ENCODE measurements at regions not wholly inside any gene's neighbourhood (a gene's known extent, or its start where the extent isn't known, plus 50 kb on each side); places are given as distances from the start of the nearest gene placed in this dataset.

DNA sequence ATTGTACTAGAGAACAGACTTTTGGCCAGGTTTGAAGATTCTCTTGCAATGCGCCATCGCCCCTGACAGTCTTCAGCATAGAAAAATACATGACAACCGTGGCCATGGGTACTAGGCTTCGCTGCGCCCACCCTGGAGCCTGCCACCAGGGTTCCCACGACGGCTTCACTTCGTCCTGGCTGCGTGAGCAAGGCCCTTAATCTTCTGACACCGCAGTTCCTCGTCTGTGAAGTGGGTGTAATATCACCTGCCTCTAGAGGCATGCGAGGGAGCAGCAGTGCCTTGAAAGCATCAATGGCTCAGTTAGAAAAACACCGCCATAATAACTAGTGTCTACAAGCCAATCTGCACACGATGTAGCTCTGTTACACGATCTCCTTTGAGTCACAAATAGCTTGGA lies 175.2 kb upstream of the HS6ST1 start:
- ChIA-PET CTCF (interaction anchor here (0.7 to 1.1 kb wide), 2 partner anchors 172 to 243 kb away, joined by 3 to 4 read pairs; no protein-coding TSS in a partner anchor), POLR2A (no interaction called here)
- Mint-ChIP-seq H3K27ac (peak overlapping the region; percentile 79; the same call in 1 of the 2 replicates), H3K9me3 (no peaks in the 10 kb centered on the region), H3K4me3 (peak overlapping the region; percentile 22; the same call in 1 of the 2 replicates), H3K36me3 (no peaks in the 10 kb centered on the region), H3K27me3 (ENCODE audit: low read depth) (no peaks in the 10 kb centered on the region; the same call in 1 of the 2 replicates), H3K4me1 (peaks cover 57% of the 10 kb centered on the region)
- DNase-seq (ENCODE audit: low spot score) (no peak), ATAC-seq (no peak)
- TF ChIP-seq, protein P1, sequence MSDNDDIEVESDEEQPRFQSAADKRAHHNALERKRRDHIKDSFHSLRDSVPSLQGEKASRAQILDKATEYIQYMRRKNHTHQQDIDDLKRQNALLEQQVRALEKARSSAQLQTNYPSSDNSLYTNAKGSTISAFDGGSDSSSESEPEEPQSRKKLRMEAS (CRISPR knock-in tag; IDR thresholded peaks at IDR 0.05): peak; percentile 62
- TF ChIP-seq, protein P2, sequence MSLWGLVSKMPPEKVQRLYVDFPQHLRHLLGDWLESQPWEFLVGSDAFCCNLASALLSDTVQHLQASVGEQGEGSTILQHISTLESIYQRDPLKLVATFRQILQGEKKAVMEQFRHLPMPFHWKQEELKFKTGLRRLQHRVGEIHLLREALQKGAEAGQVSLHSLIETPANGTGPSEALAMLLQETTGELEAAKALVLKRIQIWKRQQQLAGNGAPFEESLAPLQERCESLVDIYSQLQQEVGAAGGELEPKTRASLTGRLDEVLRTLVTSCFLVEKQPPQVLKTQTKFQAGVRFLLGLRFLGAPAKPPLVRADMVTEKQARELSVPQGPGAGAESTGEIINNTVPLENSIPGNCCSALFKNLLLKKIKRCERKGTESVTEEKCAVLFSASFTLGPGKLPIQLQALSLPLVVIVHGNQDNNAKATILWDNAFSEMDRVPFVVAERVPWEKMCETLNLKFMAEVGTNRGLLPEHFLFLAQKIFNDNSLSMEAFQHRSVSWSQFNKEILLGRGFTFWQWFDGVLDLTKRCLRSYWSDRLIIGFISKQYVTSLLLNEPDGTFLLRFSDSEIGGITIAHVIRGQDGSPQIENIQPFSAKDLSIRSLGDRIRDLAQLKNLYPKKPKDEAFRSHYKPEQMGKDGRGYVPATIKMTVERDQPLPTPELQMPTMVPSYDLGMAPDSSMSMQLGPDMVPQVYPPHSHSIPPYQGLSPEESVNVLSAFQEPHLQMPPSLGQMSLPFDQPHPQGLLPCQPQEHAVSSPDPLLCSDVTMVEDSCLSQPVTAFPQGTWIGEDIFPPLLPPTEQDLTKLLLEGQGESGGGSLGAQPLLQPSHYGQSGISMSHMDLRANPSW (CRISPR knock-in tag; conservative IDR thresholded peaks at IDR 0.05; ENCODE audit: low read depth): no peak

DNA sequence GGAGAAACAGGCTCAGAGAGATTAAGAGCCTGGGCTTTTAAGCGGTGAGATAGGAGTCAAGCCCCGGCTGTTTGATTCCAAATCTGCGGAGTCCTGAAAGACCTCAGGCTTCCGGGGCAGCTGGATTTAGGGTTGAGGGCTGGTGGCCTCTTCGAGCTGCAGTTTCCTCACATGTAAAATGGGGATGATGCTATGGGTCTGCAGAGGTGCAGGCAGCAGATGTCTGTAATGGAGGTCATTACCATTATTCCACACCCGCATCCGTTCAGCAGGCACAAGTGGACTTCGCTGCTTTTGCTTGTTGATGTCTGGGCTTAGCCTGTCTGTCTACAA lies 175.6 kb upstream of the HS6ST1 start:
- ATAC-seq: no peak
- Mint-ChIP-seq H3K36me3 (no peaks in the 10 kb centered on the region), H3K9me3 (no peaks in the 10 kb centered on the region), H3K27me3 (ENCODE audit: low read depth) (no peaks in the 10 kb centered on the region; the same call in 1 of the 2 replicates), H3K27ac (no peak overlapping the region), H3K4me3 (no peak overlapping the region), H3K4me1 (peaks cover 53% of the 10 kb centered on the region)
- no peak for DNase-seq (ENCODE audit: low spot score)
- TF ChIP-seq SOX15 (CRISPR knock-in tag; IDR thresholded peaks at IDR 0.05) (no peak), ESRRA (CRISPR knock-in tag; IDR thresholded peaks at IDR 0.05; ENCODE audit: borderline replicate concordance) (no peak), NFE2L1 (CRISPR knock-in tag; IDR thresholded peaks at IDR 0.05) (no peak)
- CTCF ChIA-PET: interaction anchor here (0.7 to 1.1 kb wide), 2 partner anchors 173 to 242 kb away, joined by 3 to 4 read pairs; no protein-coding TSS in a partner anchor
- POLR2A ChIA-PET: no interaction called here

DNA sequence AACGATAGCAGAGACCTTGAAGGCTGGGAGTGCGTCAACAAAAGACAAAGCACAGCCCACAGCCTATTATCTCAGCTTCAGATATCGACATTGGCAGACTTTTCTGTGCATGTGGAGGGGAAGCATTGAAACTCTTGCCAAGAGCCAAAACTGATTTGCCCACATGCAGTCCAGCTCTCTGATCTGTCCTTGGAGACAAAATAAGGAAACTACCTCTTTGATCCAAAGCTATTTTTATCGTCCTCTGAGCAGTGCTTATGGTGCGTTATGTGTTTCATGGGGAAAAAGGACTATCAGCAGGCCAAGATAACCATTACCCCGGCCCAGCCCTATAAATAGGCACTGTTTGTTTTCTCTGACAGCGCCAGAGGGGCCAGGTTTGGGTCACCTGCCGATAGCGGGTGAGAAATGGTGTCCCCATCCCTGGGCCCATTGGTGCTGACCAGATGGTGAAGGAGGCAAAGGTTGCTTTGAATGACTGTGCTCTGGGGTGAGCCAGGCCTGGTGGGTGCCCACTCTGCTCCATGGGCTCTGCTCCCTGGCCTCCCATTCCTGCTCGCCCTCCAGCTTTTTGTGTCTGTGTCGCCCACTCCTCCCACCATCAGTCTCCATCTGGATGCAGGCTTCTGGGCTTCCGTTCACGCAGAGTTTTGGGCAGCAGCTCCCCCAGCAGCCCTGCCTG lies 176.1 kb upstream of the HS6ST1 start:
- no peaks in the 10 kb centered on the region; the same call in 1 of the 2 replicates for H3K27me3 Mint-ChIP-seq (ENCODE audit: low read depth)
- POLR2A ChIA-PET: no interaction called here
- no peaks in the 10 kb centered on the region for H3K9me3 Mint-ChIP-seq
- H3K27ac Mint-ChIP-seq: no peak overlapping the region
- ATAC-seq (no peak), DNase-seq (ENCODE audit: low spot score) (no peak)
- TF ChIP-seq ZNF138 (CRISPR knock-in tag; conservative IDR thresholded peaks at IDR 0.05): no peak
- TF ChIP-seq, protein P3, sequence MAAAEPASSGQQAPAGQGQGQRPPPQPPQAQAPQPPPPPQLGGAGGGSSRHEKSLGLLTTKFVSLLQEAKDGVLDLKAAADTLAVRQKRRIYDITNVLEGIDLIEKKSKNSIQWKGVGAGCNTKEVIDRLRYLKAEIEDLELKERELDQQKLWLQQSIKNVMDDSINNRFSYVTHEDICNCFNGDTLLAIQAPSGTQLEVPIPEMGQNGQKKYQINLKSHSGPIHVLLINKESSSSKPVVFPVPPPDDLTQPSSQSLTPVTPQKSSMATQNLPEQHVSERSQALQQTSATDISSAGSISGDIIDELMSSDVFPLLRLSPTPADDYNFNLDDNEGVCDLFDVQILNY (CRISPR knock-in tag; IDR thresholded peaks at IDR 0.05): no peak
- TF ChIP-seq, protein P4, sequence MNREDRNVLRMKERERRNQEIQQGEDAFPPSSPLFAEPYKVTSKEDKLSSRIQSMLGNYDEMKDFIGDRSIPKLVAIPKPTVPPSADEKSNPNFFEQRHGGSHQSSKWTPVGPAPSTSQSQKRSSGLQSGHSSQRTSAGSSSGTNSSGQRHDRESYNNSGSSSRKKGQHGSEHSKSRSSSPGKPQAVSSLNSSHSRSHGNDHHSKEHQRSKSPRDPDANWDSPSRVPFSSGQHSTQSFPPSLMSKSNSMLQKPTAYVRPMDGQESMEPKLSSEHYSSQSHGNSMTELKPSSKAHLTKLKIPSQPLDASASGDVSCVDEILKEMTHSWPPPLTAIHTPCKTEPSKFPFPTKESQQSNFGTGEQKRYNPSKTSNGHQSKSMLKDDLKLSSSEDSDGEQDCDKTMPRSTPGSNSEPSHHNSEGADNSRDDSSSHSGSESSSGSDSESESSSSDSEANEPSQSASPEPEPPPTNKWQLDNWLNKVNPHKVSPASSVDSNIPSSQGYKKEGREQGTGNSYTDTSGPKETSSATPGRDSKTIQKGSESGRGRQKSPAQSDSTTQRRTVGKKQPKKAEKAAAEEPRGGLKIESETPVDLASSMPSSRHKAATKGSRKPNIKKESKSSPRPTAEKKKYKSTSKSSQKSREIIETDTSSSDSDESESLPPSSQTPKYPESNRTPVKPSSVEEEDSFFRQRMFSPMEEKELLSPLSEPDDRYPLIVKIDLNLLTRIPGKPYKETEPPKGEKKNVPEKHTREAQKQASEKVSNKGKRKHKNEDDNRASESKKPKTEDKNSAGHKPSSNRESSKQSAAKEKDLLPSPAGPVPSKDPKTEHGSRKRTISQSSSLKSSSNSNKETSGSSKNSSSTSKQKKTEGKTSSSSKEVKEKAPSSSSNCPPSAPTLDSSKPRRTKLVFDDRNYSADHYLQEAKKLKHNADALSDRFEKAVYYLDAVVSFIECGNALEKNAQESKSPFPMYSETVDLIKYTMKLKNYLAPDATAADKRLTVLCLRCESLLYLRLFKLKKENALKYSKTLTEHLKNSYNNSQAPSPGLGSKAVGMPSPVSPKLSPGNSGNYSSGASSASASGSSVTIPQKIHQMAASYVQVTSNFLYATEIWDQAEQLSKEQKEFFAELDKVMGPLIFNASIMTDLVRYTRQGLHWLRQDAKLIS (CRISPR knock-in tag; IDR thresholded peaks at IDR 0.05; ENCODE audit: borderline replicate concordance): no peak
- no peak for TF ChIP-seq ZNF396 (CRISPR knock-in tag; IDR thresholded peaks at IDR 0.05; ENCODE audit: borderline replicate concordance)
- no peak for TF ChIP-seq OVOL2 (CRISPR knock-in tag; IDR thresholded peaks at IDR 0.05; ENCODE audit: borderline replicate concordance)
- TF ChIP-seq, protein P5, sequence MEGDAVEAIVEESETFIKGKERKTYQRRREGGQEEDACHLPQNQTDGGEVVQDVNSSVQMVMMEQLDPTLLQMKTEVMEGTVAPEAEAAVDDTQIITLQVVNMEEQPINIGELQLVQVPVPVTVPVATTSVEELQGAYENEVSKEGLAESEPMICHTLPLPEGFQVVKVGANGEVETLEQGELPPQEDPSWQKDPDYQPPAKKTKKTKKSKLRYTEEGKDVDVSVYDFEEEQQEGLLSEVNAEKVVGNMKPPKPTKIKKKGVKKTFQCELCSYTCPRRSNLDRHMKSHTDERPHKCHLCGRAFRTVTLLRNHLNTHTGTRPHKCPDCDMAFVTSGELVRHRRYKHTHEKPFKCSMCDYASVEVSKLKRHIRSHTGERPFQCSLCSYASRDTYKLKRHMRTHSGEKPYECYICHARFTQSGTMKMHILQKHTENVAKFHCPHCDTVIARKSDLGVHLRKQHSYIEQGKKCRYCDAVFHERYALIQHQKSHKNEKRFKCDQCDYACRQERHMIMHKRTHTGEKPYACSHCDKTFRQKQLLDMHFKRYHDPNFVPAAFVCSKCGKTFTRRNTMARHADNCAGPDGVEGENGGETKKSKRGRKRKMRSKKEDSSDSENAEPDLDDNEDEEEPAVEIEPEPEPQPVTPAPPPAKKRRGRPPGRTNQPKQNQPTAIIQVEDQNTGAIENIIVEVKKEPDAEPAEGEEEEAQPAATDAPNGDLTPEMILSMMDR (IDR thresholded peaks at IDR 0.05): no peak
- TF ChIP-seq, protein P6, sequence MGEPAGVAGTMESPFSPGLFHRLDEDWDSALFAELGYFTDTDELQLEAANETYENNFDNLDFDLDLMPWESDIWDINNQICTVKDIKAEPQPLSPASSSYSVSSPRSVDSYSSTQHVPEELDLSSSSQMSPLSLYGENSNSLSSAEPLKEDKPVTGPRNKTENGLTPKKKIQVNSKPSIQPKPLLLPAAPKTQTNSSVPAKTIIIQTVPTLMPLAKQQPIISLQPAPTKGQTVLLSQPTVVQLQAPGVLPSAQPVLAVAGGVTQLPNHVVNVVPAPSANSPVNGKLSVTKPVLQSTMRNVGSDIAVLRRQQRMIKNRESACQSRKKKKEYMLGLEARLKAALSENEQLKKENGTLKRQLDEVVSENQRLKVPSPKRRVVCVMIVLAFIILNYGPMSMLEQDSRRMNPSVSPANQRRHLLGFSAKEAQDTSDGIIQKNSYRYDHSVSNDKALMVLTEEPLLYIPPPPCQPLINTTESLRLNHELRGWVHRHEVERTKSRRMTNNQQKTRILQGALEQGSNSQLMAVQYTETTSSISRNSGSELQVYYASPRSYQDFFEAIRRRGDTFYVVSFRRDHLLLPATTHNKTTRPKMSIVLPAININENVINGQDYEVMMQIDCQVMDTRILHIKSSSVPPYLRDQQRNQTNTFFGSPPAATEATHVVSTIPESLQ (CRISPR knock-in tag; IDR thresholded peaks at IDR 0.05): no peak
- no peak for TF ChIP-seq KAT7 (CRISPR knock-in tag; IDR thresholded peaks at IDR 0.05; ENCODE audit: borderline replicate concordance)
- TF ChIP-seq, protein P7, sequence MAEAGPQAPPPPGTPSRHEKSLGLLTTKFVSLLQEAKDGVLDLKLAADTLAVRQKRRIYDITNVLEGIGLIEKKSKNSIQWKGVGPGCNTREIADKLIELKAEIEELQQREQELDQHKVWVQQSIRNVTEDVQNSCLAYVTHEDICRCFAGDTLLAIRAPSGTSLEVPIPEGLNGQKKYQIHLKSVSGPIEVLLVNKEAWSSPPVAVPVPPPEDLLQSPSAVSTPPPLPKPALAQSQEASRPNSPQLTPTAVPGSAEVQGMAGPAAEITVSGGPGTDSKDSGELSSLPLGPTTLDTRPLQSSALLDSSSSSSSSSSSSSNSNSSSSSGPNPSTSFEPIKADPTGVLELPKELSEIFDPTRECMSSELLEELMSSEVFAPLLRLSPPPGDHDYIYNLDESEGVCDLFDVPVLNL (CRISPR knock-in tag; IDR thresholded peaks at IDR 0.05; ENCODE audit: borderline replicate concordance, low read depth): no peak
- H3K4me1 Mint-ChIP-seq: peaks cover 48% of the 10 kb centered on the region
- H3K36me3 Mint-ChIP-seq: no peaks in the 10 kb centered on the region
- no peak overlapping the region for H3K4me3 Mint-ChIP-seq
- CTCF ChIA-PET: interaction anchor here (0.7 to 1.1 kb wide), 2 partner anchors 173 to 242 kb away, joined by 3 to 4 read pairs; no protein-coding TSS in a partner anchor
